Neural cell (in vitro differentiated cells): ENCODE measurements at regions not wholly inside any gene's neighbourhood (a gene's known extent, or its start where the extent isn't known, plus 50 kb on each side); places are given as distances from the start of the nearest gene placed in this dataset.

Experiments
- H2AFZ ChIP-seq: fragments of 200-600, 300-800 bp; sonication (generic), shearing (Covaris generic); 2 replicates; pipeline ENCODE4 v1.6.0; 2014; ENCODE audit warnings: low read depth, mild to moderate bottlenecking, antibody characterized with exemption, low read length, moderate library complexity
- H3F3A ChIP-seq: fragments of 200-600 bp; shearing (Covaris generic); 2 replicates; pipeline ENCODE4 v1.6.1; 2016; ENCODE audit warnings: mild to moderate bottlenecking, moderate library complexity, mixed read lengths, antibody characterized with exemption, low read length; ENCODE audit not compliant: insufficient read depth, poor library complexity, severe bottlenecking
- H3K27ac ChIP-seq: fragments of 200-600, 300-800 bp; sonication (generic), shearing (Covaris generic); 2 replicates; pipeline ENCODE4 v1.5.1; 2014; ENCODE audit warnings: mild to moderate bottlenecking, low read length, moderate library complexity
- H3K27me3 ChIP-seq: fragments of 300-800, 200-600 bp; sonication (generic), shearing (Covaris generic); 2 replicates; pipeline ENCODE4 v1.6.0; 2014; ENCODE audit warnings: mild to moderate bottlenecking, low read depth, low read length, moderate library complexity; ENCODE audit not compliant: insufficient read depth
- H3K36me3 ChIP-seq: fragments of 300-800, 200-600 bp; sonication (generic), shearing (Covaris generic); 2 replicates; pipeline ENCODE4 v1.5.1; 2014; ENCODE audit warnings: mild to moderate bottlenecking, antibody characterized with exemption, low read length, moderate library complexity; ENCODE audit not compliant: insufficient read depth
- H3K4me2 ChIP-seq: fragments of 300-800, 200-600 bp; sonication (generic), shearing (Covaris generic); 2 replicates; pipeline ENCODE4 v1.6.0; 2014; ENCODE audit warnings: mild to moderate bottlenecking, low read length
- H3K4me3 ChIP-seq: fragments of 300-800, 200-600 bp; sonication (generic), shearing (Covaris generic); 2 replicates; pipeline ENCODE4 v1.5.1; 2014; ENCODE audit warnings: mild to moderate bottlenecking, low read length, moderate library complexity
- H3K79me2 ChIP-seq: fragments of 200-600 bp; shearing (Covaris generic); replicated peaks from 2 replicates; pipeline ENCODE4 v1.6.0; 2014; ENCODE audit warnings: mild to moderate bottlenecking, low read length, moderate library complexity; ENCODE audit not compliant: insufficient read depth
- H3K9ac ChIP-seq: fragments of 300-800, 200-600 bp; sonication (generic), shearing (Covaris generic); 2 replicates; pipeline ENCODE4 v1.6.1; 2016; ENCODE audit warnings: mild to moderate bottlenecking, low read length, mixed read lengths
- H3K9me2 ChIP-seq: fragments of 200-600 bp; shearing (Covaris generic); 2 replicates; pipeline ENCODE4 v1.6.1; 2016; ENCODE audit warnings: mild to moderate bottlenecking, low read length, mixed read lengths; ENCODE audit not compliant: insufficient read depth
- H3K9me3 ChIP-seq: fragments of 200-600, 300-800 bp; sonication (generic), shearing (Covaris generic); 2 replicates; pipeline ENCODE4 v1.6.1; 2016; ENCODE audit warnings: mild to moderate bottlenecking, mixed run types, low read length, moderate library complexity, mixed read lengths
- H4K20me1 ChIP-seq: fragments of 200-600 bp; shearing (Covaris generic); 2 replicates; pipeline ENCODE4 v1.6.1; 2016; ENCODE audit warnings: mild to moderate bottlenecking, mixed run types; ENCODE audit not compliant: insufficient read depth
- CTCF ChIP-seq: fragments of 450-650 bp; IDR thresholded peaks from 2 replicates; pipeline ENCODE4 v1.5.1; 2014; ENCODE audit warnings: antibody characterized with exemption, mild to moderate bottlenecking, moderate library complexity; ENCODE audit not compliant: poor library complexity, severe bottlenecking
- EP300 ChIP-seq: fragments of 450-650 bp; conservative IDR thresholded peaks from 2 replicates; pipeline ENCODE4 v1.6.1; 2014; ENCODE audit warnings: antibody characterized with exemption, mild to moderate bottlenecking, moderate library complexity; ENCODE audit not compliant: poor library complexity, severe bottlenecking
- EZH2 ChIP-seq: fragments of 200-600, 300-800 bp; shearing (Covaris generic), sonication (generic); IDR thresholded peaks from 2 replicates; pipeline ENCODE4 v1.6.1; 2014; ENCODE audit warnings: antibody characterized with exemption, low read length, borderline replicate concordance, mild to moderate bottlenecking; ENCODE audit not compliant: insufficient read depth, poor library complexity, severe bottlenecking
- MXI1 ChIP-seq: fragments of 450-650 bp; conservative IDR thresholded peaks from 2 replicates; pipeline ENCODE4 v1.6.1; 2014; ENCODE audit warnings: antibody characterized with exemption, mild to moderate bottlenecking; ENCODE audit not compliant: poor library complexity, severe bottlenecking
- POLR2AphosphoS5 ChIP-seq: IDR thresholded peaks from 2 replicates; pipeline ENCODE4 v1.6.1; 2012
- RAD21 ChIP-seq: fragments of 450-650 bp; conservative IDR thresholded peaks from 2 replicates; pipeline ENCODE4 v1.6.1; 2014; ENCODE audit warnings: antibody characterized with exemption, mild to moderate bottlenecking, moderate library complexity
- REST ChIP-seq: IDR thresholded peaks from 2 replicates; pipeline ENCODE4 v1.6.1; 2012; ENCODE audit warnings: borderline replicate concordance
- SMC3 ChIP-seq: fragments of 450-650 bp; conservative IDR thresholded peaks from 2 replicates; pipeline ENCODE4 v1.6.1; 2014; ENCODE audit warnings: antibody characterized with exemption, mild to moderate bottlenecking, moderate library complexity; ENCODE audit not compliant: poor library complexity
- TAF1 ChIP-seq: IDR thresholded peaks from 2 replicates; pipeline ENCODE4 v1.6.1; 2012; ENCODE audit warnings: low read depth

- Histone ChIP-seq H2AFZ (no peak overlapping the region), H3K4me2 (no peak overlapping the region), H4K20me1 (no peaks in the 10 kb centered on the region), H3F3A (no peaks in the 10 kb centered on the region), H3K27ac (no peak overlapping the region), H3K36me3 (no peaks in the 10 kb centered on the region), H3K79me2 (no peaks in the 10 kb centered on the region), H3K9me2 (no peaks in the 10 kb centered on the region), H3K27me3 (no peaks in the 10 kb centered on the region), H3K4me3 (no peak overlapping the region), H3K9me3 (no peaks in the 10 kb centered on the region), H3K9ac (no peak overlapping the region)
- TF ChIP-seq POLR2AphosphoS5, result no peak
Measured at GRCh38 chr18:43590182-43590903, 313.1 kb upstream of the SYT4 start.

- peak; percentile 99 for TF ChIP-seq EP300
- TF ChIP-seq POLR2AphosphoS5, result peak; percentile 88
- TF ChIP-seq TAF1, result no peak
- Histone ChIP-seq H3K4me2 (peak overlapping the region; percentile 18), H3K27ac (peak overlapping the region; percentile 13), H3F3A (no peaks in the 10 kb centered on the region), H3K36me3 (no peaks in the 10 kb centered on the region), H3K9ac (no peak overlapping the region), H4K20me1 (no peaks in the 10 kb centered on the region), H3K9me3 (no peaks in the 10 kb centered on the region), H3K9me2 (no peaks in the 10 kb centered on the region), H3K4me3 (peak overlapping the region; percentile 24), H2AFZ (no peak overlapping the region), H3K79me2 (no peaks in the 10 kb centered on the region), H3K27me3 (no peaks in the 10 kb centered on the region)
Measured at GRCh38 chr18:43592269-43592668, 315.0 kb upstream of the SYT4 start.

GRCh38 chr18:43596105-43596712 lies 318.9 kb upstream of the SYT4 start:
- Histone ChIP-seq H3K9ac (no peak overlapping the region), H3F3A (no peaks in the 10 kb centered on the region), H3K4me2 (no peak overlapping the region), H2AFZ (no peak overlapping the region), H4K20me1 (no peaks in the 10 kb centered on the region), H3K27ac (no peak overlapping the region), H3K4me3 (no peak overlapping the region), H3K9me3 (no peaks in the 10 kb centered on the region), H3K79me2 (no peaks in the 10 kb centered on the region), H3K9me2 (no peaks in the 10 kb centered on the region), H3K36me3 (no peaks in the 10 kb centered on the region), H3K27me3 (no peaks in the 10 kb centered on the region)
- TF ChIP-seq SMC3 (peak; percentile 85), RAD21 (peak; percentile 87), EZH2 (no peak), CTCF (peak; percentile 86)

- no peak overlapping the region for H2AFZ ChIP-seq
- H3K27ac ChIP-seq, result no peak overlapping the region
- H3K79me2 ChIP-seq, result no peaks in the 10 kb centered on the region
- TF ChIP-seq EP300 (no peak), EZH2 (no peak), POLR2AphosphoS5 (no peak), RAD21 (no peak), MXI1 (no peak), SMC3 (no peak), TAF1 (no peak), REST (no peak)
Measured at GRCh38 chr18:43601432-43601831, 324.1 kb upstream of the SYT4 start.

More at GRCh38 chr18:43601432-43601831, 324.1 kb upstream of the SYT4 start:
- H3K4me2 ChIP-seq, result no peak overlapping the region
- H3K9me2 ChIP-seq, result no peaks in the 10 kb centered on the region
- no peaks in the 10 kb centered on the region for H4K20me1 ChIP-seq
- no peaks in the 10 kb centered on the region for H3F3A ChIP-seq
- H3K9me3 ChIP-seq, result peaks cover 1% of the 10 kb centered on the region
- no peaks in the 10 kb centered on the region for H3K36me3 ChIP-seq
- H3K4me3 ChIP-seq, result no peak overlapping the region
- H3K27me3 ChIP-seq, result no peaks in the 10 kb centered on the region
- no peak overlapping the region for H3K9ac ChIP-seq
